Endothelial cell of umbilical vein (primary cell): ENCODE measurements at regions not wholly inside any gene's neighbourhood (a gene's known extent, or its start where the extent isn't known, plus 50 kb on each side); places are given as distances from the start of the nearest gene placed in this dataset.

Experiments used
- BruUV-seq: library from RNA; stranded (reverse); fragments of 400-500 nt; replicated peaks from 2 replicates; lab custom pipeline; 2021; lab: Mats Ljungman, UMichigan
- CTCF ChIA-PET: fragments of 300-600, 350-600 bp; sonication (Branson Sonifier 250); formaldehyde crosslinking; loops from one replicate; lab custom pipeline; 2021; ENCODE audit warnings: antibody characterized with exemption, inconsistent platforms; lab: Charles Lee
- POLR2A ChIA-PET: fragments of 300-600, 350-600 bp; sonication (Branson Sonifier 250); formaldehyde crosslinking; loops from one replicate; lab custom pipeline; 2021; ENCODE audit warnings: antibody characterized with exemption, inconsistent platforms; lab: Charles Lee
- DNase-seq: peaks from one replicate; pipeline ENCODE4 v3.0.0-alpha.2; 2011; ENCODE audit warnings: low read depth, low spot score
- FAIRE-seq: peaks from 2 replicates; lab custom pipeline; 2011; peaks lifted over from hg19 to GRCh38; lab: Jason Lieb, UNC
- H2AFZ ChIP-seq: 2 replicates; pipeline ENCODE4 v1.6.0; 2012; ENCODE audit warnings: low read depth, low read length, control low read depth, inconsistent platforms
- H3K27ac ChIP-seq: 2 replicates; pipeline ENCODE4 v1.5.1; 2011; ENCODE audit warnings: low read depth, mild to moderate bottlenecking, control low read depth, low read length, moderate library complexity; ENCODE audit not compliant: insufficient read depth
- H3K27me3 ChIP-seq, 2 experiments: 2 replicates each; pipeline versions ENCODE4 v1.6.0 to v1.6.1; 2011; ENCODE audit warnings: low read length in 2 of 2, mixed read lengths in 1 of 2; ENCODE audit not compliant: control insufficient read depth in 2 of 2, insufficient read depth in 2 of 2
- H3K36me3 ChIP-seq, 2 experiments: 2 replicates in 1 of 2; 3 replicates in 1 of 2; pipeline ENCODE4 v1.5.1; 2011; ENCODE audit warnings: low read length in 2 of 2, mild to moderate bottlenecking in 1 of 2, moderate library complexity in 1 of 2; ENCODE audit not compliant: control insufficient read depth in 2 of 2, insufficient read depth in 2 of 2; ENCODE audit errors: extremely low read depth in 1 of 2
- H3K4me1 ChIP-seq: 3 replicates; pipeline ENCODE4 v1.5.1; 2011; ENCODE audit warnings: mild to moderate bottlenecking, low read length; ENCODE audit not compliant: control insufficient read depth, insufficient read depth; ENCODE audit errors: extremely low read depth
- H3K4me2 ChIP-seq: 2 replicates; pipeline ENCODE4 v1.6.1; 2011; ENCODE audit warnings: low read length, control low read depth, mixed read lengths; ENCODE audit not compliant: insufficient read depth
- H3K4me3 ChIP-seq, 3 experiments: fragments of 200-600 bp in 1 of 3; sonication (generic), shearing (Covaris generic) in 1 of 3; replicated peaks in 1 of 3; 2 replicates each; pipeline ENCODE4 v1.5.1; 2011 to 2016; ENCODE audit warnings: control low read depth in 3 of 3, low read length in 3 of 3, mild to moderate bottlenecking in 2 of 3, inconsistent platforms in 1 of 3, low read depth in 1 of 3, moderate library complexity in 1 of 3; ENCODE audit not compliant: insufficient read depth in 1 of 3
- H3K79me2 ChIP-seq: 2 replicates; pipeline ENCODE4 v1.6.0; 2012; ENCODE audit warnings: low read length, inconsistent platforms; ENCODE audit not compliant: control insufficient read depth, insufficient read depth
- H3K9ac ChIP-seq: replicated peaks from 2 replicates; pipeline ENCODE3; 2011; ENCODE audit warnings: low read length, control low read depth; ENCODE audit not compliant: insufficient read depth; ENCODE audit errors: extremely low read depth
- H3K9me1 ChIP-seq: replicated peaks from 3 replicates; pipeline ENCODE4 v1.6.0; 2011; ENCODE audit warnings: mild to moderate bottlenecking, low read length; ENCODE audit not compliant: control insufficient read depth, insufficient read depth; ENCODE audit errors: extremely low read depth
- H3K9me3 ChIP-seq: replicated peaks from 2 replicates; pipeline ENCODE4 v1.5.1; 2012; ENCODE audit warnings: low read length, inconsistent platforms; ENCODE audit not compliant: control insufficient read depth, insufficient read depth
- H4K20me1 ChIP-seq: replicated peaks from 2 replicates; pipeline ENCODE3; 2011; ENCODE audit warnings: mild to moderate bottlenecking, low read length; ENCODE audit not compliant: control insufficient read depth, insufficient read depth; ENCODE audit errors: extremely low read depth
- FOS ChIP-seq: IDR thresholded peaks from 2 replicates; pipeline ENCODE4 v1.6.1; 2011; ENCODE audit warnings: mild to moderate bottlenecking, low read length, moderate library complexity, borderline replicate concordance; ENCODE audit not compliant: insufficient read depth
- JUN ChIP-seq: IDR thresholded peaks from 2 replicates; pipeline ENCODE4 v1.6.1; 2011; ENCODE audit warnings: borderline replicate concordance, low read depth; ENCODE audit not compliant: insufficient read length, insufficient read depth
- MAX ChIP-seq: IDR thresholded peaks from 2 replicates; pipeline ENCODE4 v1.6.1; 2011; ENCODE audit not compliant: insufficient read depth, insufficient read length
- MYC ChIP-seq: IDR thresholded peaks from one replicate; pipeline ENCODE4 v1.6.1; 2011; ENCODE audit warnings: mild to moderate bottlenecking, low read depth, low read length
- dilution Hi-C: fragments of 300-500 bp; cut with MboI; formaldehyde crosslinking; loops from one replicate; pipeline ENCODE4 v1.15.0; 2019; ENCODE audit warnings: low sequenced_read_pairs; ENCODE audit not compliant: extremely low pct_ligation_motif_present
- intact Hi-C: fragments of 100-400 bp; cut with micrococcal nuclease; formaldehyde crosslinking; loops from one replicate; pipeline ENCODE4 v1.10.0; 2022

GRCh38 chr9:69967344-69967743, 76.3 kb upstream of the MAMDC2 start:
- H3K4me2 ChIP-seq = no peak overlapping the region
- H3K79me2 ChIP-seq = no peaks in the 10 kb centered on the region
- CTCF ChIA-PET = interaction anchor here (0.8 to 11.2 kb wide), 5 partner anchors 10 to 636 kb away, joined by 3 to 597 read pairs (median 5); no protein-coding TSS in a partner anchor
- dilution Hi-C loops = loop anchor here (25.0 kb wide), 1 partner anchor 145 kb away; no protein-coding TSS in a partner anchor
- H3K9me3 ChIP-seq = no peaks in the 10 kb centered on the region
- POLR2A ChIA-PET = no interaction called here
- DNase-seq (no peak), FAIRE-seq (no peak)
- H3K9ac ChIP-seq = no peak overlapping the region
- H4K20me1 ChIP-seq = no peaks in the 10 kb centered on the region
- no peak overlapping the region for H3K4me3 ChIP-seq
- no peak overlapping the region for H3K27ac ChIP-seq
- no peaks in the 10 kb centered on the region for H3K27me3 ChIP-seq
- H3K9me1 ChIP-seq = no peaks in the 10 kb centered on the region
- peaks cover 9% of the 10 kb centered on the region for H3K4me1 ChIP-seq
- intact Hi-C loops = no loop called here
- H3K36me3 ChIP-seq = no peaks in the 10 kb centered on the region
- no peak overlapping the region for H2AFZ ChIP-seq
- TF ChIP-seq MYC (no peak), MAX (no peak)
- no TSS peak for BruUV-seq

GRCh38 chr9:69970001-69970533, 73.6 kb upstream of the MAMDC2 start:
- H4K20me1 ChIP-seq = no peaks in the 10 kb centered on the region
- no peak overlapping the region for H3K9ac ChIP-seq
- no peak overlapping the region for H3K27ac ChIP-seq
- CTCF ChIA-PET = interaction anchor here (0.9 to 11.2 kb wide), 14 partner anchors 8 to 783 kb away, joined by 3 to 597 read pairs (median 3); no protein-coding TSS in a partner anchor
- BruUV-seq = no TSS peak
- H3K79me2 ChIP-seq = no peaks in the 10 kb centered on the region
- H3K9me3 ChIP-seq = no peaks in the 10 kb centered on the region
- DNase-seq (no peak), FAIRE-seq (no peak)
- no peak overlapping the region for H3K4me3 ChIP-seq
- H3K9me1 ChIP-seq = no peaks in the 10 kb centered on the region
- POLR2A ChIA-PET = no interaction called here
- H3K36me3 ChIP-seq = no peaks in the 10 kb centered on the region
- peak overlapping the region; percentile 59 for H2AFZ ChIP-seq
- no peak for TF ChIP-seq JUN
- TF ChIP-seq FOS = peak; percentile 13
- dilution Hi-C loops = loop anchor here (25.0 kb wide), 1 partner anchor 142 kb away; no protein-coding TSS in a partner anchor
- H3K4me1 ChIP-seq = peaks cover 9% of the 10 kb centered on the region
- no peak overlapping the region for H3K4me2 ChIP-seq
- H3K27me3 ChIP-seq = no peaks in the 10 kb centered on the region
- intact Hi-C loops = loop anchor here (10.0 kb wide), 1 partner anchor 515 kb away; no protein-coding TSS in a partner anchor
